ENCODE measurements at regions not wholly inside any gene's neighbourhood (a gene's known extent, or its start where the extent isn't known, plus 50 kb on each side); places are given as distances from the start of the nearest gene placed in this dataset.
"Not testable (repeated sequence)": the region's sequence is repeated elsewhere in the genome, so short reads cannot be mapped to it uniquely, and the experiment has no call there.

GRCh38 chr11:86171627-86172026 is 72.9 kb upstream of the EED start:
- intact Hi-C loops (cut with micrococcal nuclease) = no loop called here

- intact Hi-C loops (cut with micrococcal nuclease) = no loop called here
Observed at GRCh38 chr11:86167499-86168164, 76.9 kb upstream of the EED start.

DNA sequence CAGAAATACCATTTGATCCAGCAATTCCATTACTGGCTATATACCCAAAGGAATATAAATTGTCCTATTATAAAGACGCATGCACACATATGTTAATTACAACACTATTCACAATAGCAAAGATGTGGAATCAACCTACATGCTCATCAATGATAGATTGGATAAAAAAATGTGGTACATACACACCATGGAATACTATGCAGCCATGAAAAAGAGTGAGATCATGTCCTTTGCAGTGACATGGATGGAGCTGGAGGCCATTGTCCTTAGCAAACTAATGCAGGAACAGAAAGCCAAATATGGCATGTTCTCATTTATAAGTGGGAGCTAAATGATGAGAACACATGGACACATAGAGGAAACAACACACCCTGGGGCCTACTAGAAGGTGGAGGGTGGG is 78.3 kb upstream of the EED start:
- intact Hi-C loops (cut with micrococcal nuclease) = not testable (repeated sequence)

DNA sequence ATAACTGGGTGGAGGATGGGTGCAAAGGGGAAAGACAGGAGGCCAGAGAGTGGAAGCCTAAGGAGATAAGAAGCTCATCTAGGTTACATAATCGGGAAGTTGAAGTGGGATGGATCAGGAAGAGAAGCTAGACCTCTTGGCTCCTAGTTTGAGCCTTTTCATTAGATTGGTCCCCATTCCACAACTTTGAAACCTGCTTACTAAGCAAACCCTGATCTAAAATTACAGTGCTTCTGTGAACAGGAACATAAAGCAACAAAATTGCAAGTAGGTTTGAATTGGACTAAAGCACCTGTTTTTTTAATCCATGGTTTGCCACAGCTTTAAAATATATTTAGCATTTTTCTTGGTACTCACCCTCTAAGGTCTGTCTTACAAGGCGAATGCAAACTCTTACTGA is 80.4 kb upstream of the EED start:
- intact Hi-C loops (cut with micrococcal nuclease) = no loop called here

DNA sequence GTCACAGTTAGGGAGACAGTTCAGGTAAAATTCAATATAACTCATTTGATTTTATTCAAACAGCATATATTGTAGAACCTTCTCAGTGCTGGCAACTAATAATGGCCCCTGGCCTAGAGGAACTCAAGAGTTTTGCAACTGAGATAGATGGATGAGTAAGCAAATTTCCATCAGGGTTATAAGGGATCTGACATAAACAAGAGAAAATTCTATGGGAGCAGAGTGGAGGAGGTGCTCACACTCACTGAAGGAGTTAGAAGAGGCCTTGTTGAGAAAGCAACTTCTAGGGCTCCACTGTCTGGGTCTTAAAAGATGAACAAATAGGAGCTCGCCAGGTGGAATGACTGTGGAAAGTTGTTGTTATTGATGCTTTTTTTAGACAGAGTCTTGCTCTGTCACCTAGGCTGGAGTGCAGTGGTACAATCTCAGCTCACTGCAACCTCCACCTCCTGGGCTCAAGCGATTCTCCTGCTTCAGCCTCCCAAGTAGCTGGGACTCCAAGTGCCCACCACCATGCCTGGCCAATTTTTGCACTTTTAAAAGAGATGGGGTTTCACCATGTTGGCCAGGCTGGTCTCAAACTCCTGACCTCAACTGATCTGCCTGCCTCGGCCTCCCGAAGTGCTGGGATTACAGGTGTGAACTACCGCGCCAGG is 81.2 kb upstream of the EED start:
- intact Hi-C loops (cut with micrococcal nuclease) = not testable (repeated sequence)

- intact Hi-C loops (cut with micrococcal nuclease) = no loop called here
Observed at GRCh38 chr11:86162239-86162638, 82.3 kb upstream of the EED start.

DNA sequence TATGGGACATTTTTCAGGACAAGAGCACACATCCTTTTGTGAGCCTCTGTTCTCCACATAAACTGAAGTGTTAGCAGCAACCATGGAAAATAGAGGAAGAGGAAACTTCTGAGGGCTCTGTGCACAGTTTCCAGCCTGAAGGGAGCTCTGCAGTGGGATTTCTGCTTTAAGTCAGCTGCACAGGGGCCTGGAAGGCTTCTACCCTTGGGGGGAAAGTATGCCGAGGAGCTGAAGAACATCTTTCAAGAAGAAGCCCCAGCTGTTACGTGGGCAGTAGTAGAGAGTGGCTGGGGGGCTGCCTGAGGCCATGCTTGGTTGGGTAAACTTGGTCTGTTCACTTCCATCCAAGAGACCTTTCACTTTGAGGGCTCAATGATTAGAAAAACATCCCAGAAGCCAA is 82.7 kb upstream of the EED start:
- intact Hi-C loops (cut with micrococcal nuclease) = no loop called here

- intact Hi-C loops (cut with micrococcal nuclease) = no loop called here
Observed at GRCh38 chr11:86161336-86161735, 83.2 kb upstream of the EED start.

- intact Hi-C loops (cut with micrococcal nuclease) = no loop called here
Observed at GRCh38 chr11:86160541-86161149, 83.9 kb upstream of the EED start.

DNA sequence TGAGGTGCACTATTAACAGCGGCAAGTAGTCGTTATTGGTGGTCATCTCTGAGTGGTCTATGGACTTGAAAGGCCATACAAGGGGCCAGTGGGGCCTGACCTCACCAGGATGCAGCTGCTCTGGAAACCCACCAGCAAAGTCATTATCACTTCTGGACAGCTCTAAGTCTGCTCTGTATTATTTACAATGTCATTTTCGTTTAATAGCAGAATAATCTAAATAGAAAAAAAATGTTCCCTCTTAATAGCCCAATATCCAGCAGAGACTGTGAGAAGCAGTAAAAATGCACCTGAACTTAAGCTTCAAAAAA is 85.0 kb upstream of the EED start:
- intact Hi-C loops (cut with micrococcal nuclease) = no loop called here

- intact Hi-C loops (cut with micrococcal nuclease) = no loop called here
Observed at GRCh38 chr11:86158704-86159580, 85.6 kb upstream of the EED start.

DNA sequence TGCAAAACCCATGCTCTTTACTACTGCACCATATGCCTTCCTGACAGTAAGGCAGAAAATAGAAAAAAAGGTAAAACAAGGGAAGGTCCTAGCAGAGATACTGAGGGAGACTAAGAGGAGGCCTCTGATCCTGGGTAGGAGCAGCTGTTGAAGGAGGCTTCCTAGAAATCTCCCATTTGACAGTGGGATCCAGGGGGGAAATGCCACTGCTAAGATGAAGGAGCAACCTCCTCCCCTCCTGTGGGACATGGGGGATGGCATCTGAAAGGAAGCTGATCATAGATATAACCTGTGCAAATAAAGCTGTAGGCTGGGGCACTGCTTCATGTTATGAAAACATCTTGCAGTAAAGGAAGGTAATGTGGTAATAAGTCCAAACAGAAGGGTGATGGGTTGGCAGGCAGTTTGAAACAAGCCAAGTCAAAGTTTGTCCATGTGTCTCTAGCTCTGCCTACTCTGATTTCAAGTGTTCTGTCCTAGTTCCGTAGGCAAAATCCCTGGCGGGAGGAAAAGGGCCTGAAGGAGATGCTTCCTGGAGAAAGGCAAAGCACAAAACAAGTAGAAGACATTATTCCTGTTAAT is 86.7 kb upstream of the EED start:
- intact Hi-C loops (cut with micrococcal nuclease) = no loop called here

DNA sequence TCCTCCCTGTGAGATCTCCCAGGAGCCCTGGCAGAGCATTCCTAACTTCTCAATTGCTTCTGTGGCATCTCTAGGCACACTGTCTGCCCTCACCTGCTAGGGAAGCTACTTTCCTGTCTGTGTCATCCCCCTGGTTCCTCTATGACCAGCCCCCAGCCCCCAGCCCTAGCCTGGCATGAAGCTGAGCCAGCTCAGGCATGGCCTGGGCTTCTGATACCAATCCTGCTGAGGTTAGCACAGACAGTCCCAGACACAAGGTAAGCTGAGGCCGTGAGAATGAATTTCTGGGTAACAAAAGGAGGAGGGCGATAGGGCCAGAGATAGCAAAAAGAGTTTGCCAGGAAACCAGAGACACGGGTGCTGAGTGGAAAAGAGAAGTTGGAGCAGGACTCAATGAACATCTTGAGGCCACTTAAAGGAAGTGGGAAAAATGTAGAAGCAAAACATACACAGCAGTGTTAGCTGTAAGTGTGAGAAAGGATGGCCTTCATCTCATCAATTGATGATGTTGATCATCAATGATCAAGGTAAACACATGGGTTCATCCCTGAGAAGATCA is 87.6 kb upstream of the PICALM start:
- intact Hi-C loops (cut with micrococcal nuclease) = no loop called here

DNA sequence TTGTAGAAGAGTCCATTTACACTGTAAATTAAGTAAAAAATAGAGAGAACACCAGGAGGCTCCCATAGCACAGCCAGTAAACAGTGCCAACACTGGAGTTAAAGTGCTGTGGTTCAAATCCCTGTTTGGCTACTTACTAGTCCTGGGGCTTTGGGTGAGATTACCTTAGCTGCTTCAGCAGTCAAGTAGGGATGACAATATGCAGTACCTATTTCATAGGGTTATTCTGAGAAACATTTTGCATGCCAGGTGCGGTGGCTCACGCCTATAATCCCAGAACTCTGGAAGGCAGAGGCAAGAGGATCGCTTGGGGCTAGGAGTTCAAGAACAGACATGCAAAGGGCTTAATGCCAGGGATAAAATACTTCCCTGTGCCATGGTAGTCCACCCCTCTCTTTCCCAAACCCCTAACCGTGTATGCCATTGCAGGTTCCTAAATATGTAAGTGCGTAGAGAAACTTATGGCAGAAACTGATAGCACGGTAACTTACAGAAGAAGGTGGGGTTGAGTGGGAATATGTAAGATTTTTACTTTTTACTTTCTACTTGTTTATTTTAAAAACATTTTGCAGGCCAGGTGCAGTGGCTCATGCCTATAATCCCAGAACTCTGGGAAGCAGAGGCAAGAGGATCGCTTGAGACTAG is 86.4 kb upstream of the PICALM start:
- intact Hi-C loops (cut with micrococcal nuclease) = no loop called here

DNA sequence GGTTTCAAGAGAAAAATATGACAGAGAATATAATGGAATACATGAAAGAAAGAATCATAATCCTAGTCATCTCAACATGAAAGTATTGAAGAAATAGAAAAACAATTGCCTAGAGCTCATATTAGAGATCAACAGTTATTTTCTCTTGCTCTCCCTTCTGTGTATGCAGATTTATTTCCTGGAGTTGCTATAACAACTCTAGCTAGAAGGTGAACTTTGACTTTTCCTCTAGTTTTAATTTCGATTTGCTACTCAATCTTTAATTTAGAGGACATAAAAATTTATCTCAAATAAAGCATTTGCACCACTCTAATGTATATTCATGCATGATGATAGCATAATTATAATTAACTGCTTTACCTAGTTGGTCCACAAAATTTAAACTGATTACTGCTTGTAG is 84.6 kb upstream of the PICALM start:
- intact Hi-C loops (cut with micrococcal nuclease) = no loop called here

GRCh38 chr11:86152901-86153300 is 84.0 kb upstream of the PICALM start:
- intact Hi-C loops (cut with micrococcal nuclease) = no loop called here

DNA sequence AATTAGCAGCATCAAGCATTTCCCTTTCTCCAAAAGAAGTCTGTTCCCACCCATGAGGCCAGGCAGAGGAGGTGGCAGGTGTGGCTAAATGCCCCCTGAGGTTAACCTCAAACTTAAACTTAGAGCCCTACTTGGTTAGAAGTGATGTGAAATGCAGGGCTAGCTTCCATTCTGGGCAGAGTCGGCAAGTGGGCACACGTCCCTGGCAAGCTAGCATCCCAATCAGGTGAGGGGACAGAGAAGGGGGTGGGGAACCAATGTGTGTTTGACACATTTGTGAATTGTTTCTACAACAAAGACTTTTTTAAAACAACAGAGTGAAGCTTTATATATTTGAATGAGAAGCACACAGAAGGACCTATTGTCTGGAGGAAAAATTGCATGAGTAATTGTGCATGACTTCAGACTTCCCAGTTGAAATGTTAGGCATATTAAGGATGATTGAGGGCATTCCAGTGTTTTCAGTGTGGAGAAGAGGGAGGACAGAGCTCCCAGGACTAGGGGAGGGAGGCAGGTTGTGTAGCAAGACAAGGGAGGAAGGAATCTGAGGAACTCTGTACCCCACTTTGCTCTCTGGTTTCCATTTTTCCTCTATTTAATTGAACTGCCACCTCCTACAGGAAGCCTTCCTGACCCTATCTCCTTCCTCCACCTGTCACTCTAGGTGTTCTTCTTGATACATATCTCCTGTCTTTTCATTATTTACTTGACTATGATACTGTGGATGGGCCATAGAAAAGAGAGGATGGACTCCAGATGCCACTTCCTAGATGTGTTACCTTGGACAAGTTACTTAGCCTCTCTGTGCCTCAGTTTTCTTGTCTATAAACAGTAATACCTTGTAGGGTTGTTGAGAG is 83.3 kb upstream of the PICALM start:
- intact Hi-C loops (cut with micrococcal nuclease) = no loop called here

DNA sequence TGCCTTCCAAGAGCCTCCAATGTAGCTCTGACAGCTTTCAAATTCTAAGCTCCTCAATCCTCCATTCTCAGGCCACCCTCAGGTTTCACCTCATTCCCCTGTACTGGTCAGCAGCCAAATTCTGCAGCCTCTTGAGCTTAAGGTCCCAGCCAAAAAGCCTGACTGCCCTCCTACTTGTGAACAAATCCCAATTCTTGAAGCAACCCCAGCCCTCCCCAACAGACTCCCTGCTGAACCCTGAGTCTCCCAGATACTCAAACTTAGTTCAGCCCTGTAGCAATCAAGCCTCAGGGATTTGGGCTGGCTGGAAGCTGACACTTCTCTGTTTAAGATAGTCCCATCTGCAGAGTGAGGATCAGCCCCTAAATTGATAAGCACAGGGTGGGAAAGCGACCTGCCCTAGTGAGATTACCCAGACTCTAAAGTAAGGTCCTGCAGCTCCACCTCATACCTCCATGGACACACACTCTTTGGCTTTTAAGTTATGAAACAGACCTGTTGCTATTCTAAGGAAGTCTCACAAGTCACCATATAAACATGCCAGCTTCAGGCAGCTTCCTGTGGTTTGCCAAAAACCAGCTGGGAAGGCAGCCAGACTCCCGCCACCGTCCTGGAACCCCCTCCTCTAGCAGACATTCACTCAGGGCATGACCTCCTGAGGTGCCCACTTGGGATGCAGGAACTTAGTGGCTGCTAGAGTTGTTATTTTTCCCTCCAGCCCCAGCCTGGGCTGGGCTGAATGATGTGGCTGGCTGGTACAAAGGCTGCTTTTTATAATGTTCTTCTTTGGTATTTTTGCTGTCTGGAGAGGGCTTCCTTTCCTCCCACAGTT is 82.5 kb upstream of the PICALM start:
- intact Hi-C loops (cut with micrococcal nuclease) = no loop called here

- intact Hi-C loops (cut with micrococcal nuclease) = no loop called here
Observed at GRCh38 chr11:86150847-86151173, 81.9 kb upstream of the PICALM start.
